Nephron (organoid): ENCODE measurements at regions not wholly inside any gene's neighbourhood (a gene's known extent, or its start where the extent isn't known, plus 50 kb on each side); places are given as distances from the start of the nearest gene placed in this dataset.

Experiments used
- H3K27ac Mint-ChIP-seq, 3 experiments: 2 replicates each; pipeline ENCODE4 v1.8.0; 2020; ENCODE audit warnings: mixed read lengths in 3 of 3, mild to moderate bottlenecking in 2 of 3, moderate library complexity in 1 of 3
- H3K27me3 Mint-ChIP-seq: 2 replicates; pipeline ENCODE4 v1.8.0; 2021; ENCODE audit warnings: low read depth, mild to moderate bottlenecking, moderate library complexity, mixed read lengths
- H3K36me3 Mint-ChIP-seq: 2 replicates; pipeline ENCODE4 v1.8.0; 2020; ENCODE audit warnings: low read depth, mixed read lengths
- H3K4me1 Mint-ChIP-seq: 2 replicates; pipeline ENCODE4 v1.8.0; 2020; ENCODE audit warnings: mixed read lengths
- H3K4me3 Mint-ChIP-seq, 3 experiments: 2 replicates each; pipeline ENCODE4 v1.8.0; 2020; ENCODE audit warnings: mild to moderate bottlenecking in 3 of 3, mixed read lengths in 3 of 3, moderate library complexity in 2 of 3
- H3K9me3 Mint-ChIP-seq: 2 replicates; pipeline ENCODE4 v1.8.0; 2020; ENCODE audit warnings: mixed read lengths
- TF ChIP-seq, protein P1 (sequence below), 3 experiments: fragments of 200-600 bp; sonication (generic); IDR thresholded peaks; one replicate each; pipeline ENCODE4 v1.5.0; 2021; ENCODE audit warnings: antibody characterized with exemption in 3 of 3; ENCODE audit not compliant: unreplicated experiment in 3 of 3

DNA sequence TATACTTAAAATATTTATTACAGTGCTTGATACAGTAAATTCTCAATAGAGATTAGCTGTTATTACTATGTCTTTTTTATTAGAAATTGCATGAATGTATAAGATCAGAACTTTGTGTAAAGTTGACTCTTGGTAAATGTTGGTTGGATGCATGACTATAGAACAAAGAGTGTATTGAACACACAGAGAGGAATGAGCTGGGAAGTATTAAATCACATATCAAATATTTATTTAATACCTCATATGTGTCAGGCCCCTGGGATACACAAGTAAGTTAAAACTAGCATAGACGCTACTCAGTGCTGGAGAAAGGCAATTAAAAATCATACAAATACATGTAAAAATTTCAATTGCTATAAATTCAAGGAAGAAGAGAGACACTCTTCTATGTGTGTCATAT, 550.7 kb upstream of the TLE4 start:
- TF ChIP-seq, protein P1, sequence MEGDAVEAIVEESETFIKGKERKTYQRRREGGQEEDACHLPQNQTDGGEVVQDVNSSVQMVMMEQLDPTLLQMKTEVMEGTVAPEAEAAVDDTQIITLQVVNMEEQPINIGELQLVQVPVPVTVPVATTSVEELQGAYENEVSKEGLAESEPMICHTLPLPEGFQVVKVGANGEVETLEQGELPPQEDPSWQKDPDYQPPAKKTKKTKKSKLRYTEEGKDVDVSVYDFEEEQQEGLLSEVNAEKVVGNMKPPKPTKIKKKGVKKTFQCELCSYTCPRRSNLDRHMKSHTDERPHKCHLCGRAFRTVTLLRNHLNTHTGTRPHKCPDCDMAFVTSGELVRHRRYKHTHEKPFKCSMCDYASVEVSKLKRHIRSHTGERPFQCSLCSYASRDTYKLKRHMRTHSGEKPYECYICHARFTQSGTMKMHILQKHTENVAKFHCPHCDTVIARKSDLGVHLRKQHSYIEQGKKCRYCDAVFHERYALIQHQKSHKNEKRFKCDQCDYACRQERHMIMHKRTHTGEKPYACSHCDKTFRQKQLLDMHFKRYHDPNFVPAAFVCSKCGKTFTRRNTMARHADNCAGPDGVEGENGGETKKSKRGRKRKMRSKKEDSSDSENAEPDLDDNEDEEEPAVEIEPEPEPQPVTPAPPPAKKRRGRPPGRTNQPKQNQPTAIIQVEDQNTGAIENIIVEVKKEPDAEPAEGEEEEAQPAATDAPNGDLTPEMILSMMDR (IDR thresholded peaks at IDR 0.05; ENCODE audit: unreplicated experiment in 3 of 3), result no peak
- no peak overlapping the region for H3K27ac Mint-ChIP-seq
- peaks cover 5% of the 10 kb centered on the region for H3K4me1 Mint-ChIP-seq
- no peak overlapping the region for H3K4me3 Mint-ChIP-seq
- H3K9me3 Mint-ChIP-seq, result peaks cover 5% of the 10 kb centered on the region
- H3K36me3 Mint-ChIP-seq, result no peaks in the 10 kb centered on the region
- no peaks in the 10 kb centered on the region for H3K27me3 Mint-ChIP-seq

DNA sequence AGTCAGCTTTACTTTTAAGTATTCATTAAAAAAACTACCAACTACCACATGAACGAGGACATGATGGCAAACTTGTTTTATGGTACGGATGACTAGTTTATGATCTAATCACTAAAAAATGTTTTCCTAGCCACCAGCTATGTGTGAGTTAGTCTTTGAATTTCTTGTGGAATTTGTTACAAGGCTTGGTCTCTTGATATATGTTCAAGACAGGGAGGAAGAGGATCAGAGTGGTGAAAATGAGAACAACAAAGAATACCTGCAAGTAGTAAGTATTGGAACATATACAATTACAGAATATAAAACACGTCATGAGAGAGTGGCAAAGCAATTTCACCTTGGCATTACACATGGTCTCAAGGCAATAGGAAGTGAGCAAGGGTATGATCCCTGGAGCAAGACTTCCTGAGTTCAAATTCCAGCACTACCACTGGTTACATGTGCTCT, 548.6 kb upstream of the TLE4 start:
- Mint-ChIP-seq H3K4me1 (peaks cover 14% of the 10 kb centered on the region), H3K4me3 (no peak overlapping the region), H3K9me3 (peaks cover 2% of the 10 kb centered on the region), H3K27me3 (no peaks in the 10 kb centered on the region), H3K27ac (peak overlapping the region in 2 of 3 experiments; percentile 3 to 87), H3K36me3 (no peaks in the 10 kb centered on the region)
- TF ChIP-seq, protein P1 (IDR thresholded peaks at IDR 0.05; ENCODE audit: unreplicated experiment in 3 of 3), result no peak

DNA sequence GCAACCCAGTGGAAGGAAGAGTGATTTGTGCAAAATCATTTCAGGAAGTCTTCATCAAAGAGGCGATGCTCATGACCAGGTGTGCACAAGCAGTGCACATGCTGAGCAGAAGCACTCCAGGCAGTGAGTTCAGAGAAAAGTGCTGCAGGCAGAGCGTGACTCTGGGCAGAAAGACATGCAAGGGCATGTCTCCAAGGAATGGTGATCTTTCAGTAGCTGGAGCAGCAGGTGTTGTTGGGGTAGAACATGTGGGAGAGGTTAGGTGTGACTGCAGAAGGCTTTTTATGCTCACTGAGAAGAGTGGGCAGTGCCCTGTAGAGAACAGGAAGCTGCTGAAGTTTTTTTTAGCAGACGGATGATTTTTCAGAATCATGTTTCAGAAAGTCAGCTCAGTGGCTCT, 545.4 kb upstream of the TLE4 start:
- Mint-ChIP-seq H3K9me3 (no peaks in the 10 kb centered on the region), H3K36me3 (no peaks in the 10 kb centered on the region)

DNA sequence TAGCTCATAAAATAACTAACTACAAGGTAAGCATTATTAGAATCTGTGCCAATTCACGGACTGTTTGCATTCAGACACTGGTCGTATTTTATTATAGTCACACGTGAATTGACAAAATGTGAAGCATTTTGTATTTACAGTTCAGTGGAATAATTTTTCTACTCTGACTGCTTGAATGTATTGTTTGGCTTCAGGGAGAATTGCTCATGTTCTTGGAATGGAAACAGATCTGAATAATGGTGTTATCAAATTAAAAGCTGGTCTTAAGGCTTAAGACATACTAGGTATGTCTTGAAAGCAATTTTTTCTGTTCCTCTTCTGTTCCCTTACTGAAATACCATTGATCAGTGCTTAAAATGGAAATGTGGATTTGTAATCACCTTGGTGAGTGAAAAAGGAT, 543.7 kb upstream of the TLE4 start:
- TF ChIP-seq, protein P1 (IDR thresholded peaks at IDR 0.05; ENCODE audit: unreplicated experiment in 3 of 3), result no peak
- H3K27me3 Mint-ChIP-seq, result no peaks in the 10 kb centered on the region
- no peak overlapping the region for H3K4me3 Mint-ChIP-seq
- no peak overlapping the region for H3K27ac Mint-ChIP-seq
- peaks cover 10% of the 10 kb centered on the region for H3K4me1 Mint-ChIP-seq
- H3K9me3 Mint-ChIP-seq, result no peaks in the 10 kb centered on the region
- no peaks in the 10 kb centered on the region for H3K36me3 Mint-ChIP-seq

More for the DNA sequence above, 545.4 kb upstream of the TLE4 start:
- peaks cover 10% of the 10 kb centered on the region for H3K4me1 Mint-ChIP-seq
- TF ChIP-seq, protein P1 (IDR thresholded peaks at IDR 0.05; ENCODE audit: unreplicated experiment in 3 of 3), result no peak
- H3K27me3 Mint-ChIP-seq, result no peaks in the 10 kb centered on the region
- H3K4me3 Mint-ChIP-seq, result no peak overlapping the region
- H3K27ac Mint-ChIP-seq, result no peak overlapping the region

DNA sequence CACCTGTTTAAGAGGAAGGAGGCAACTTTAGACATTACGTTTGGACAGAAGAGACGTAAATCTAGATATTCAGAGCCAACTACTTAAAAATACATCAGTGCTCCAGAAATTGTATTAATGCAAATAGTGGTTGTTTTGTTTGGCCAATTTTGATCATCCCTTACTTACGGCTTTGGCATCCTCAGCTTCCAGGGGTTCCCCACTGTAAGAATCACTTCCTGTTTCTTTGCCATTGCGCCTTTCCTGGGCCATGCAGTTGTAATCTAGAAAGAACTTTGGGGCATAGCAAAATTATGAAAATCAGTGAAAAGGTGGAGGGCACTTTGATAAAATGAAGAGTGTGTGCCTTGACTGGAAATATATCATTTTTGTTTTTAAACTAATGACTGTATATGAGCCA, 537.2 kb upstream of the TLE4 start:
- no peak overlapping the region for H3K27ac Mint-ChIP-seq
- no peaks in the 10 kb centered on the region for H3K27me3 Mint-ChIP-seq
- H3K36me3 Mint-ChIP-seq, result no peaks in the 10 kb centered on the region
- H3K4me1 Mint-ChIP-seq, result no peaks in the 10 kb centered on the region
- no peak overlapping the region for H3K4me3 Mint-ChIP-seq
- H3K9me3 Mint-ChIP-seq, result peaks cover 16% of the 10 kb centered on the region
- TF ChIP-seq, protein P1 (IDR thresholded peaks at IDR 0.05; ENCODE audit: unreplicated experiment in 3 of 3), result no peak

DNA sequence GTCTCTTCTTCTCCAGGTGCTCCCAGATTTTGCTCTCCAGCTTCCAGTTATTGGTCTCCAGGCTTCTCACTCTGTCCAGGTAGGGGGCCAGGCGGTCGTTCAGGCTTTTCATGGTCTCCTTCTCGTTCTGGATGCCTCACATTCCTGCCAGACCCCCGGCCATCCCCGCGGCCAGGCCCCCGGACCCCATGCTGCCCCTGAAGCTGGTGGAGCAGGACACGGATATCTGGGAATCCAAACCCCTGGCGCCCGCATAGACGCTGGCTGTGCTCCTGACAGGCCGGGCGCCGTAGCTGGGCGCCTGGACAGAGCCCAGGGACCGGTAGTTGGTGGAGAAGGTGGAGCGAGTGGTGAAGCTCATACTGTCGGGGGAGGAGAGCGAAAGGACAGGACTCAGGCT, 534.4 kb upstream of the TLE4 start:
- TF ChIP-seq, protein P1 (IDR thresholded peaks at IDR 0.05; ENCODE audit: unreplicated experiment in 3 of 3), result no peak
- H3K36me3 Mint-ChIP-seq, result no peaks in the 10 kb centered on the region
- H3K27ac Mint-ChIP-seq, result no peak overlapping the region
- no peaks in the 10 kb centered on the region for H3K27me3 Mint-ChIP-seq
- no peak overlapping the region for H3K4me3 Mint-ChIP-seq
- H3K9me3 Mint-ChIP-seq, result peaks cover 16% of the 10 kb centered on the region
- no peaks in the 10 kb centered on the region for H3K4me1 Mint-ChIP-seq
